ENCODE measurements at regions not wholly inside any gene's neighbourhood (a gene's known extent, or its start where the extent isn't known, plus 50 kb on each side); places are given as distances from the start of the nearest gene placed in this dataset.

GRCh38 chr15:95142531-95142930, 911.2 kb downstream of the MCTP2 start:
- no peak for TF ChIP-seq CTCF (conservative IDR thresholded peaks at IDR 0.05; ENCODE audit: low read depth, low read length)
- TF ChIP-seq EZH2 (IDR thresholded peaks at IDR 0.05; ENCODE audit: borderline replicate concordance, low read depth, low read length, poor library complexity, severe bottlenecking), result no peak
